Myocyte (in vitro differentiated cells): ENCODE measurements at regions not wholly inside any gene's neighbourhood (a gene's known extent, or its start where the extent isn't known, plus 50 kb on each side); places are given as distances from the start of the nearest gene placed in this dataset.

ENCODE experiments used
- DNase-seq: peaks from one replicate; pipeline ENCODE4 v3.0.0-alpha.2; 2012; ENCODE audit warnings: low read depth

DNA sequence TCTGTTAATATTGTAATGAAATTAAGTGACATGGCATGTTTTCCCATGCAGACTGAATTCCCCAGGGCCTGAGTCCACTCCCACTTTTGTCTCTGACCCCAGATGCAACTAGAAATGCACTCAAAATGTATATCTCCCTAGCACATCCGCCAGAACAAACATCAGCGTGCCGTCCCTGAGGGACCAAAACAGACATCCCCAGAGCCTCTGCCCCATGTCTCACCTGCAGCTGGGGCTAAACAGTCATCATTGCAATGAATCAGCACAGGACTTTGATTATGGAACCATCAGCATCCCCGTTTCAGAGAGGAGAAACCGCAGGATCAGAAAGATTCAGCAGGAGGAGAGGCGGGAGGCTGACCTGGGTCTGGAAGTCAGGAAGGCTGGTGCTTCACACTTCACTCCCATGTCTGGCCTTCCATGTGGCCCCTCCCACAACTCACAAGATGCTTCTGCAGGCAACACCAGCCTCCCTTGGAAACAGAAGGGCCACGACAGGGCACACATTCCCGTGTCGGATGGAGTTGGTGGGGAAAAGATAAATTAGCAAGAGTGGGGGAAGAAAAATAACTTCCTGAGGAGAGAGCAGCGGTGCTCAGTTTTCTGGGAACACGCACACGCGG is 130.6 kb upstream of the VSTM2B start:
- no peak for DNase-seq

- no peak for DNase-seq
Observed at GRCh38 chr19:29395734-29396414, 129.9 kb upstream of the VSTM2B start.

DNA sequence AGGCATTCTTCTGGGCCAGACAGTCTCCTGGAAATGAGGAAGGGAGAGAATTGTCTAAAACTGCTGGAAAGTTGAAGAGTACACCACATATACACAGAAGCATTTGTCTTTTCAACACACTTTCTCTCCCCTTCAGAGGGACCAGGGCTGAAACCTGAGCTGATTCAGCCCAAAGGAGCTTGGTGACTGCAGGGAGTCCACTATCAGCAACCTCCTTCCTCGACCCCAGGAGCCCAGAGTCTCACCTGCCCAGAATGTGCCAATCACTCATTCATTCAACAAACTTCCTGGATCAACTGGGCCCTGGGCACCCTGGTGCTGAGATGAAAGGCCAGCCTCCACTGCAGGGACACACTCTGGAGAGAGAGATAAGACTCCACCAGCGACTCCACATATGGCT is 128.9 kb upstream of the VSTM2B start:
- DNase-seq, result no peak

DNA sequence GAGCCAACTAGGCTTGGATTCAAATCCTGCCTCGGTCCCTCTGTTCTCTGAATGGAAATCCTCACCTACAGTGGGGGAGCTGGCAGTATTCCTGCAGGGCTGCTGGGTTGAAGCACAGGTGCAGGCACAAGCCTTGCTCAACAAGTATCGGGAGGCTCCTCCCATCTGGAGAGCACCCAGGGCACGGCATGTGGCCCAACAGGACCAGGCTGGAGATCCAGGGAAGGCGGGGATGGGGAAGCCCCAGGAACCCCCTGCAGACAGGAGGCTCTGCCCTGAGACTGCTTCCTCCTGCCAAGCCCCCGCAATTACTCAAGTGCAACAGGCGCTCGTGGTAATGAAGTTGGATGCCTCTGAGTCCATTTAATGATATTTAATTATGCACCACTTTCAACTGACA is 128.0 kb upstream of the VSTM2B start:
- no peak for DNase-seq

DNA sequence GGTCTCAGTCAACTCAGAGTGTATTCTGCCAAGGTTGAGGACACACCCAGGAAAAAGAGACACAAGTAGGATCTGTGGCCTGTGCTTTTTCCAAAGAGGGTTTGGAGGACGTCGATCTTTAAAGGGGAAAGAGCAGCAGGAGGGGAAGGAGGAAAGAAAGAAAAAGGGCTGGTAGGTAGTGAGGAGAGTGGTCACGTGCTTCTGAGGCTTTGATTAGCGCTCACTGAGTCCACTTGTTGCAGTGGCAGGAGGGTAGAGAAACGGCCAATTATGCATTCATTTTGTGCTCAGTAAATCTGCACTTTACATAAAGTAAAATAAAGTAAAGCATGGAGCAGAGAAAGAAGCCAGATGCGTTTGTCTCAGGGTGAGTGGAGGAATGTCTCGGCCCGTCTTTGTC is 126.0 kb upstream of the VSTM2B start:
- no peak for DNase-seq

DNA sequence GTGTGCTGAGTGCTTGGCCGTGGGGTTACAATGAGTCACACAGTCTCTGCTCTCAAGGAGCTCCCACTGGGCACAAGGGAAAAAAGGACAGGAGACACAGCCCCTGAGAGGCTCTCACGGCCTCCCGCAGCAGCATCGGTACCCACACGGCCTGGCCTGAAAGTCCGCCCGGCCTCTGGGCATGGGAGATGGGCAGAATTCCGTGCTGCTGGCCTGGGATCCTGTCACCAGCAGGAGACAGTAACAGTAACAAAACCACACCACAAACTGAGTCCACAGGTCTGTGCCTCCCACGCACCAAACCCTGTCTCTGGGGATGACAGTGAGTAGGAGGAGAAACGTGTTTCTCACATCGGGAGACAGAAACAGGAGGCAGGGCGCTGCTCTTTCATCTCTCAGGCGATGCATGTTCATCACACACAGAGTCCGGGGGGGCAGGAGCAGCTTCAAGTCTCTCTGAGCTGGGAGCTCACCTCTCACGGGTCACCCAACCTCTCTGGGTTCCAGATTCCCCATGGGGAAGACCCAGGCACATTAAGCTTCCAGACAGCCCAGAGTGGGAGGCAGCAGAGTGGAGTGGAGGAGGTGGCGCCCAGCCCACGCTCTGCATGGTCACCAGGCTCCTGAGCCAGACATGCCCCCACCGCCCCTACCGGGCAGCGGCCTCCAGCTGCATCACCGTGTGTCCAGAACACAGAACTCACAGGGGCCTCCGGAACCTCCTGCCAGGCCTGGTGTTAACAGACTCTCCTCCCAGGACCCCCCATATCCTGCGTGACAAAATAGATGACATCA is 124.7 kb upstream of the VSTM2B start:
- DNase-seq, result no peak

DNA sequence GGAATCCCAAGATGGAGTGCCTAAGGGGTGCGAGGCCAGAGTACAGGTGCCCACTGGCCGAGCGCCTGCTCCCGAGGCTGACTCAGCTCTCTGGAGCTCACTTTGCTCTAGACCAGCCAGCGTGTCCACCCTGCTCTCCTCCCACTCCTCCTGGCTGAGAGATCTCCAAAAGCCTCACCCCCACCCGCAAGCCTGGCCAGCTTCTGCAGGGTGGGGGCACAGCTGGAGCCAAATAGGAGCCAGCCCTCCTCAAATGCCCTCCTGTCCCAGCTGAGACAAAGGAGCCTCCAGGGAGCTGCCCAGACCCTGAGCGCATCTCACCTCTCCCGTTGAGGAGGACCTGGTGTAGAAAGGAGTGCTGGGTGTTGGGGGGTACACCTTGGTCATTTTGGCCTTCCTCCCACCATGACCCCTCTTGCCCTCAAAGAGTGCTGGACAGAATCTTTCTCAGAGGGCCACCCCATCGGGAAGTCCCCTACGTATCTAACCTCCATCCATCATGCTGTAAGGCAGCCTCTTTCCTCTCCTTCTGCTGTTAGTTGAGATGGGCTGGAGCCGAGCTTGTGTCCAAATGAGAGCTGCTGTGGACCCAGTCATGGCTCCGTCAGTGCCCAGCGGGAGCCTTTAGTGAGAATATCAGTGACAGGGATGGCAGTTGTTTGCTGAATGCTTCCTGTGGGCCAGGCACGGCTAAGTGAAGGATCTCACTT is 123.9 kb upstream of the VSTM2B start:
- DNase-seq, result no peak

- no peak for DNase-seq
Observed at GRCh38 chr19:29402563-29402962, 123.2 kb upstream of the VSTM2B start.

- DNase-seq, result no peak
Observed at GRCh38 chr19:29404015-29404414, 121.8 kb upstream of the VSTM2B start.

DNA sequence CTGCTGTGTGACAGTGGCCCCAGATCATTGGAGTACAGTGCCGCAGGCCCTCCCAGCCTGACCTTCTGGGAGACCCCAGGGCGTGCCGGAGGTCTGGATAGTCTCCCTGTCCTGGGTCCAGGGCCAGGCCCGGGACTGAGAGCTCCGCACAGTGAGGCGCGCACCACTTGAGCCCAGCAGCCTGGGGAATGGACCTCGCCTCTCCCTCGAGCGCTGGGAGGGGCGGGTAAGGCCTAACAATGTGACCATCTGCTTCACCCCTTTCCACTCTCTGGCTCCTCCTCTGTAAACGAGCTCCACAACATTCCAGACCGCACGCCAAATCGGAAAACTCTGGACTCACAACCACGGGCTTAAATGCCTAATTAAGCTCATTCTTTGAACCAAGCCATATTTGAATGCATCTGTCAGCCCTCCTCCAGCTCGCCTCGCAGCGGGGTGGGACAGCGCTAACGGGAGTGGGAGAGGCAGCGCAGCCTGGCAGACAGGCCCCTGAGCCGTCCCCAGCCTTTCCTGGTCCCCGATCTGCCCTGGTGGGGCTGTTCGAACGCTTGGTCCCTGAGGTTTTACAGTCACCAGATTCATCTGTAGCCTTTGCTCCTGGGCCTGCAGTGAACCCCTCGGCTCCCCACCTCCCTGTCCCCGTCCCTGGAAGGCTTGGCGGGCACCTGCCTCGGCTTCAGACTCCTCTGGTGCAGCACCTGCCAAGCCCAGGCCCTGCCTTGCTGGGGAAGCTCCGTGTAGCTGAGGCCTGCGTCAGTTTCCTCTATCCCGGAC is 120.7 kb upstream of the VSTM2B start:
- no peak for DNase-seq

GRCh38 chr19:29405728-29405995 is 120.1 kb upstream of the VSTM2B start:
- no peak for DNase-seq

GRCh38 chr19:29409076-29409862 is 116.5 kb upstream of the VSTM2B start:
- DNase-seq, result no peak

- DNase-seq, result no peak
Observed at GRCh38 chr19:29410601-29411000, 115.2 kb upstream of the VSTM2B start.

- DNase-seq, result no peak
Observed at GRCh38 chr19:29411113-29411581, 114.6 kb upstream of the VSTM2B start.

DNA sequence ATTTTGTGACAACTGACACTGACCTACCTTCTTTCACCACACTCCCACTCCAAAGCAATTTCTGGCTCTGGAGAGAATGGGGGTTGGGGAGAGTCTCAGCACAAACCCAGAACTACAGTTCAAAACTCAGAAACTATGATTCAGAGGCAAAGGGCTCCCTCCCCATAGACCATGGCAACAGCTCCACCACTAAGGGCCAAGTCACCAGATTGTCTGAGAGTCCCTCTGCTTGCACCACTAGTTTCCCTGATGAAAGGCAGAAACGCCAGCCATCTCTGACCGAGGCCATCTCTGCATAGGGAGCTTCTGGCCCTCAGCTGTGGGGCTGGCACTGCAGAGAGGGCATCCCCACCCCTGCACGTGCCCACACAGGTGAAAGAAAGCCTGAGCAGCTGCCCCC is 112.4 kb upstream of the VSTM2B start:
- DNase-seq, result no peak

DNA sequence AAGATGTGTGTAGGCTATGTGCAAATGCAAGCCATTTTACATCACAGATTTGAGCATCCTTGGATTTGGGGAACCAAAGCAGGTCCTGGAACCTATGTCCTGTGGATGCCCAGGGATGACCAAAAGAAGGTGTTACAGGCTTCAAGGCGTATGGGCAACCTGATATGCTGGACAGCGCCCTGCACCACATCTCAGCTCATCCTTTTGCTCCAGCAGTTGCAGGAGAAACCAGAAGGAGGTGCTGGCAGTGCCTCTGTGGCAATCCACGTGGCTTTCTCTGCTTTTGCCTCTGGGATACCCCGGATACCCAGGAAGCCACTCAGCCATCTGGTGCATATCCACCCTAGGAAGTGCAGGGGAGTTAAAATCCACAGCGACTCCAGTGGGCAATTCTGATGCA is 110.3 kb upstream of the VSTM2B start:
- DNase-seq, result no peak

GRCh38 chr19:29417048-29417447 is 108.7 kb upstream of the VSTM2B start:
- DNase-seq, result no peak

DNA sequence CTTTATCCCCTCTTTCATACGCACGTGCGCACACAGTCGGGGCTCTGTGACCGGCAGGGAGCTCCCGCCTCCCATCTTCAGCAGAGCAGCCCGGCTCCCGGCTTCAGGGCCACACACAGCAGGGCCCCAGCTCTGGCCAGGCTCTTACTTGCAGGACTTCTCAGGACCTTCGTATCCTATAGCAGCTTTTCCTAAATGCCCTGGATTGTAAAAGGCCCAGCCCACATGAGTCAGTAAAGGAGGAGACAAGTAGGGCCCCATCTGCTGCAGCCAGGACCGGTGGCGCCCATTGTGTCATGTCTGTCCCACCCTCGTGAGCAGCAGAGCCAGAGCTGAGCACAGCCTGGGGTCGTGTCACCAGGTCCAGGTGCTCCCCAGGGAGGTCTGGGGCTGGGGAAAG is 107.6 kb upstream of the VSTM2B start:
- no peak for DNase-seq

GRCh38 chr19:29420065-29420464 is 105.7 kb upstream of the VSTM2B start:
- no peak for DNase-seq

GRCh38 chr19:29420482-29421195 is 105.2 kb upstream of the VSTM2B start:
- no peak for DNase-seq
